ENCODE measurements at regions not wholly inside any gene's neighbourhood (a gene's known extent, or its start where the extent isn't known, plus 50 kb on each side); places are given as distances from the start of the nearest gene placed in this dataset.
"Not testable (repeated sequence)": the region's sequence is repeated elsewhere in the genome, so short reads cannot be mapped to it uniquely, and the experiment has no call there.

DNA sequence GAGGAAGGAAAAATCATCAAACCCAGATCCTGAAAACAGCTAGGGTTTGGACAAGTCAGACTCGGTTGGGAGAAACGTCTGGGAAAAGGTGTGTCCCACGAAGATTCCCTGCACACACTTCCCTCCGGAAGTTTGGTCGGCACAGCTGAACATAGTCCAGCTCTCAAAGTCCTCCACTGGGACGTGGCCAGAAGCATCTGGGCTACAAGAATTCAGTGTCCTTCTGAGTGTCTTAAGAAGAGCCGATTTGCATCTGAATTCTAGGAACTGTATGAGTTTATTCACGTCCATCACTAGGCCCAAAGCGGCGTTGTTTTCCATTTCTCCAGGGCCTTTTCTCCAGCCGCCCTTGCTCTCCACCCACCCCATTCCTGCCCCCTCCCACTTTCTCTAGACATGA is 109.1 kb downstream of the C17orf67 start:
- TF ChIP-seq POLR2A (IDR thresholded peaks at IDR 0.05) (no peak), EP300 (IDR thresholded peaks at IDR 0.05) (no peak), POLR2AphosphoS5 (IDR thresholded peaks at IDR 0.05) (no peak)
- TF ChIP-seq, protein P1, sequence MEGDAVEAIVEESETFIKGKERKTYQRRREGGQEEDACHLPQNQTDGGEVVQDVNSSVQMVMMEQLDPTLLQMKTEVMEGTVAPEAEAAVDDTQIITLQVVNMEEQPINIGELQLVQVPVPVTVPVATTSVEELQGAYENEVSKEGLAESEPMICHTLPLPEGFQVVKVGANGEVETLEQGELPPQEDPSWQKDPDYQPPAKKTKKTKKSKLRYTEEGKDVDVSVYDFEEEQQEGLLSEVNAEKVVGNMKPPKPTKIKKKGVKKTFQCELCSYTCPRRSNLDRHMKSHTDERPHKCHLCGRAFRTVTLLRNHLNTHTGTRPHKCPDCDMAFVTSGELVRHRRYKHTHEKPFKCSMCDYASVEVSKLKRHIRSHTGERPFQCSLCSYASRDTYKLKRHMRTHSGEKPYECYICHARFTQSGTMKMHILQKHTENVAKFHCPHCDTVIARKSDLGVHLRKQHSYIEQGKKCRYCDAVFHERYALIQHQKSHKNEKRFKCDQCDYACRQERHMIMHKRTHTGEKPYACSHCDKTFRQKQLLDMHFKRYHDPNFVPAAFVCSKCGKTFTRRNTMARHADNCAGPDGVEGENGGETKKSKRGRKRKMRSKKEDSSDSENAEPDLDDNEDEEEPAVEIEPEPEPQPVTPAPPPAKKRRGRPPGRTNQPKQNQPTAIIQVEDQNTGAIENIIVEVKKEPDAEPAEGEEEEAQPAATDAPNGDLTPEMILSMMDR (IDR thresholded peaks at IDR 0.05) = no peak
- H3K27ac ChIP-seq = no peak overlapping the region
- WGBS, 2 donors = 66 to 75% methylated on average over 11 of the region's 11 CpGs
- no peak overlapping the region for H3K4me3 ChIP-seq
- no peaks in the 10 kb centered on the region for H3K4me1 ChIP-seq
- H3K27me3 ChIP-seq = no peaks in the 10 kb centered on the region
- no peaks in the 10 kb centered on the region for H3K9me3 ChIP-seq
- no peaks in the 10 kb centered on the region for H3K36me3 ChIP-seq
- no peak for DNase-seq
- intact Hi-C loops (cut with DNase I) = loop anchor here (10.0 kb wide), 1 partner anchor 50 kb away; no protein-coding TSS in a partner anchor

DNA sequence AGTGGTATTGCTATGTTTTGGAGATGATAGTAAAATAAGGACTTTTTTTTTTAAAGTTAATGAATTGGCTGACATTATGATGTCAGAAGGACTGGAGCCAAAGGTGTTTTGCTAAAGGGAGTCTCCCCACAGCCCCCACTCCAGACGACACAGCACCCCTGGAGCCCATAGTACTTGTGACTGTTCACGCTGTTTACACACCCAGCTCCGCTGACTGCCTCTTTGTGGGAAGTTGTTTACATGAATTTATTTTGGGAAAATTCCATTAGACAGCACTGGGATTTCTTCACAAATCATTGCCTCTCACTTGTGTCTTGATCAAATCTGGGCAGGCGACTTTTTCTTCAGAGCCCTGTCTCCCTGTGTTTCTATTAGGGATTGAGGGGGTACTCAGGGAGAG is 108.6 kb downstream of the C17orf67 start:
- TF ChIP-seq EP300 (IDR thresholded peaks at IDR 0.05) (no peak), POLR2A (IDR thresholded peaks at IDR 0.05) (no peak), POLR2AphosphoS5 (IDR thresholded peaks at IDR 0.05) (no peak)
- TF ChIP-seq, protein P1 (IDR thresholded peaks at IDR 0.05) = no peak
- no peaks in the 10 kb centered on the region for H3K9me3 ChIP-seq
- DNase-seq = no peak
- intact Hi-C loops (cut with DNase I) = loop anchor here (10.0 kb wide), 1 partner anchor 50 kb away; no protein-coding TSS in a partner anchor
- no peaks in the 10 kb centered on the region for H3K27me3 ChIP-seq
- no peaks in the 10 kb centered on the region for H3K36me3 ChIP-seq
- 66 to 68% methylated on average over 4 of the region's 4 CpGs for WGBS, 2 donors
- no peak overlapping the region for H3K27ac ChIP-seq
- H3K4me3 ChIP-seq = no peak overlapping the region
- no peaks in the 10 kb centered on the region for H3K4me1 ChIP-seq

DNA sequence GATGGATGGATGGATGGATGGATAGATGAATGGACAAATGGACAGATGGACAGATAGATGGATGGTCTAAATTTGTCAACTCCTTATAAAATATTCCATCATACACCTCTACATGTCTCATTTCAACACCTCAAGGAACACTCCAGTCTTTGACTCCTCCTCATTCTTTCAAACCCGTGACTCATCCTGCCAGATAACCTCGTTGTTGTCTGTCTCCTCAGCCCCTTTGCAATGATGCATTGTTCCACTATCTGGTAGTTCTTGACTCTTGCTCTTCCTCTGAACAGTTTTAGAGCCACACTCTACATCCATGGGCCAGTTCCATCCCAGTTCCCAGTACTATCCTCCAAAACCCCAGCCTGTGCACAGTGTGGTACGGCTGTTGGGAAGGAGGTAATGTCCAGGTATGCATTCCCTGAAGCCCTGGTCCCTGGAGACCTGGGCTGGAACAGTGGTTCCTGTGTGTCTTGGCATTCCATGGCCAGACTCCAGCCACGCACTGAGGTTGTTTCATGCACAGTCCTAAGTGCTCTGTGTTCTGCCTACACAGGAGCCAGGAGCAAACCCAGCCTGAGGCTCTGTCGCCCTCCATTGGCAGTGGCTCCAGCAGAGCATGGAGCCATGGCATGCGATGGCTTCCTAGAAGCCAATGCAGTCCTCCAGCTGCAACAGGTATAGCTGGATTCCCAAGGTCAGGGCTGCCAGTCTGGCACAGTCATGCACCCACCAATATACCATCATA is 105.7 kb downstream of the C17orf67 start:
- Histone ChIP-seq H3K36me3 (no peaks in the 10 kb centered on the region), H3K27me3 (no peaks in the 10 kb centered on the region), H3K9me3 (no peaks in the 10 kb centered on the region), H3K4me3 (no peak overlapping the region), H3K27ac (no peak overlapping the region), H3K4me1 (no peaks in the 10 kb centered on the region)
- intact Hi-C loops (cut with DNase I) = loop anchor here (10.0 kb wide), 1 partner anchor 53 kb away; no protein-coding TSS in a partner anchor
- TF ChIP-seq POLR2AphosphoS5 (IDR thresholded peaks at IDR 0.05) (no peak), EP300 (IDR thresholded peaks at IDR 0.05) (no peak), POLR2A (IDR thresholded peaks at IDR 0.05) (no peak)
- TF ChIP-seq, protein P1 (IDR thresholded peaks at IDR 0.05) = no peak
- 78 to 87% methylated on average over 6 of the region's 6 CpGs for WGBS, 2 donors
- no peak for DNase-seq

GRCh38 chr17:56731096-56731495 is 102.6 kb downstream of the C17orf67 start:
- intact Hi-C loops (cut with DNase I) = loop anchor here (10.0 kb wide), 1 partner anchor 64 kb away; no protein-coding TSS in a partner anchor
- not testable (repeated sequence) for H3K4me1 ChIP-seq, H3K27ac ChIP-seq, H3K27me3 ChIP-seq, H3K9me3 ChIP-seq, H3K4me3 ChIP-seq, DNase-seq, H3K36me3 ChIP-seq
- WGBS, 2 donors = 71 to 81% methylated on average over 5 of the region's 5 CpGs

DNA sequence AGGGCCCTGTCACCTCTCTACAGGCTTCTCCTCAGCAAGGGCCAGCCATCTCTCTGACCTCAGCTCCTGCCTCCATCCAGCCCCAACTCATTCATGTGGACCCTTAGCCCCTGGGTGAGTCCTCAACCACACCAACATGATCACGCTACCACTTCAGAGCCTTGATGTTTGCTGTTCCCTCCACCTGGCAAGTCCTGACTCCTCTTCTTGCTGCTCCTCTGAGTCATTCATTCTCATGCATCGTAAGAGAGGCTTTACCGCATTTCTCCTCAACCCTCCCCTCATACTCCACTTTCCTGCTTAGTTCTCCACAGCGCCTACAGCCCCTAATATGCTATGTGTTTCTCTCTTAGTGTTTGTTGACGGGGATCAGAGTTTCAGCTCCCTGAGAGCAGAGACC is 99.9 kb downstream of the C17orf67 start:
- Histone ChIP-seq H3K4me1 (no peaks in the 10 kb centered on the region), H3K9me3 (no peaks in the 10 kb centered on the region), H3K36me3 (no peaks in the 10 kb centered on the region), H3K27ac (no peak overlapping the region), H3K4me3 (no peak overlapping the region), H3K27me3 (no peaks in the 10 kb centered on the region)
- intact Hi-C loops (cut with DNase I) = loop anchor here (10.0 kb wide), 1 partner anchor 61 kb away; no protein-coding TSS in a partner anchor
- no peak for DNase-seq
- no peak for TF ChIP-seq POLR2AphosphoS5 (IDR thresholded peaks at IDR 0.05)
- TF ChIP-seq, protein P1 (IDR thresholded peaks at IDR 0.05) = no peak
- no peak for TF ChIP-seq POLR2A (IDR thresholded peaks at IDR 0.05)
- TF ChIP-seq EP300 (IDR thresholded peaks at IDR 0.05) = no peak
- WGBS, 2 donors = 94 to 95% methylated on average over 5 of the region's 5 CpGs

Data from sigmoid colon (tissue), 6 donors.